ENCODE measurements at regions not wholly inside any gene's neighbourhood (a gene's known extent, or its start where the extent isn't known, plus 50 kb on each side); places are given as distances from the start of the nearest gene placed in this dataset.
"Not testable (repeated sequence)": the region's sequence is repeated elsewhere in the genome, so short reads cannot be mapped to it uniquely, and the experiment has no call there.

DNA sequence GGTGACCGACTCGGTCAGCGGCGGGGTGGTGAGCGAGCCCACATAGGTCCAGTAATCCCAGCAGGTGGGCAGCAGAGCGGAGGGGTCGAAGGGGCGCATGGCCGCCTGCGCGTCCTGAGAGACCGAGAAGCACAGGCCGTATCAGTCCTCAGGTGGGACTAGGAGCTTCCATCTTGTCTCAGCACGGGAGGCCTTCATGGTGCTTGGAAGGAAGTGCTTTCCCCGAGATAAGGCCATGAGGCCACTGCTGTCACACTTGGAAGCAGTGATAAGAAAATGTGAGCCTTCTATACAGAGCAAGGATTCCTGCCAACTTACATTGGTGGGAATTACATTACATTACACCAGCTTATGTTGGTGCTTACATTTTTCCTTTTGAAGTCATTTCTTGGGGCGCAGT, 62.6 kb upstream of the METTL9 start:
- H3K9me3 ChIP-seq (ENCODE audit: control insufficient read depth in 2 of 2, low read length in 2 of 2); H3K36me3 ChIP-seq (ENCODE audit: control insufficient read depth in 2 of 2, insufficient read depth in 2 of 2, low read length in 2 of 2); H3K27me3 ChIP-seq (ENCODE audit: control insufficient read depth in 2 of 2, insufficient read depth in 2 of 2, low read length in 2 of 2); H3K9ac ChIP-seq (ENCODE audit: low read depth in 1 of 2, low read length in 2 of 2); H3K4me1 ChIP-seq (ENCODE audit: control insufficient read depth in 2 of 2, insufficient read depth in 2 of 2, low read length in 2 of 2); H3K4me3 ChIP-seq (ENCODE audit: low read length in 2 of 2); H3K27ac ChIP-seq (ENCODE audit: low read depth in 2 of 2, low read length in 2 of 2): not testable (repeated sequence)

GRCh38 chr16:21537598-21537997, 61.8 kb upstream of the METTL9 start:
- H3K27ac ChIP-seq (ENCODE audit: low read depth in 2 of 2, low read length in 2 of 2); H3K9ac ChIP-seq (ENCODE audit: low read depth in 1 of 2, low read length in 2 of 2); H3K4me3 ChIP-seq (ENCODE audit: low read length in 2 of 2); H3K27me3 ChIP-seq (ENCODE audit: control insufficient read depth in 2 of 2, insufficient read depth in 2 of 2, low read length in 2 of 2); H3K9me3 ChIP-seq (ENCODE audit: control insufficient read depth in 2 of 2, low read length in 2 of 2); H3K4me1 ChIP-seq (ENCODE audit: control insufficient read depth in 2 of 2, insufficient read depth in 2 of 2, low read length in 2 of 2); H3K36me3 ChIP-seq (ENCODE audit: control insufficient read depth in 2 of 2, insufficient read depth in 2 of 2, low read length in 2 of 2): not testable (repeated sequence)

GRCh38 chr16:21539107-21539618, 60.2 kb upstream of the METTL9 start:
- not testable (repeated sequence) for H3K4me3 ChIP-seq (ENCODE audit: low read length in 2 of 2); H3K9ac ChIP-seq (ENCODE audit: low read depth in 1 of 2, low read length in 2 of 2); H3K36me3 ChIP-seq (ENCODE audit: control insufficient read depth in 2 of 2, insufficient read depth in 2 of 2, low read length in 2 of 2); H3K27ac ChIP-seq (ENCODE audit: low read depth in 2 of 2, low read length in 2 of 2); H3K27me3 ChIP-seq (ENCODE audit: control insufficient read depth in 2 of 2, insufficient read depth in 2 of 2, low read length in 2 of 2); H3K4me1 ChIP-seq (ENCODE audit: control insufficient read depth in 2 of 2, insufficient read depth in 2 of 2, low read length in 2 of 2); H3K9me3 ChIP-seq (ENCODE audit: control insufficient read depth in 2 of 2, low read length in 2 of 2)

GRCh38 chr16:21540770-21541433, 58.5 kb upstream of the METTL9 start:
- H3K4me3 ChIP-seq (ENCODE audit: low read length in 2 of 2): peak overlapping the region in 1 of 2 donors; percentile 41
- not testable (repeated sequence) for H3K9ac ChIP-seq (ENCODE audit: low read depth in 1 of 2, low read length in 2 of 2); H3K9me3 ChIP-seq (ENCODE audit: control insufficient read depth in 2 of 2, low read length in 2 of 2); H3K4me1 ChIP-seq (ENCODE audit: control insufficient read depth in 2 of 2, insufficient read depth in 2 of 2, low read length in 2 of 2); H3K27me3 ChIP-seq (ENCODE audit: control insufficient read depth in 2 of 2, insufficient read depth in 2 of 2, low read length in 2 of 2); H3K36me3 ChIP-seq (ENCODE audit: control insufficient read depth in 2 of 2, insufficient read depth in 2 of 2, low read length in 2 of 2)
- H3K27ac ChIP-seq (ENCODE audit: low read depth in 2 of 2, low read length in 2 of 2): peak overlapping the region in 1 of 2 donors; percentile 43

DNA sequence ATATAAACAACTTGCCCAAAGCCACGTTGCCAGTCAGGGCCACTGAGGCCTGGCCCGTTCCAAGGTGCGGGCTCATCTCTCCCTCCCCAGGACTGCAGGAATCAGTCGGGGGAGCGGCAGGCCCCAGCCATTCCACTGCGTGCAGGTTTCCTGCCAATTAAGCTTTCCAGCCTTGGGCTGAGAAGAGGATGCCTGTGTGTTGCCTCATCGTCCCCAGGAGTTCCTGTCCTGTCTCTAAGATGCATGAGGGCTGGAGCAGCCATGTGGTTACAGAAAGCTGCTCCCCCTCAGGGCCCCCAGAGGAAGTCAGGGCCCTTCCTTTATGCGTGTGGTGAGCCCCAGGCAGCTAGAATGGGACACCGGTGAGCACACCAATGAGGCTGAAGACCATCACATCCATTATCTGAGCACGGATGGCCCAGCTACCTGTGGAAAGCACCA, 57.7 kb upstream of the METTL9 start:
- H3K4me1 ChIP-seq (ENCODE audit: control insufficient read depth in 2 of 2, insufficient read depth in 2 of 2, low read length in 2 of 2); H3K9ac ChIP-seq (ENCODE audit: low read depth in 1 of 2, low read length in 2 of 2); H3K36me3 ChIP-seq (ENCODE audit: control insufficient read depth in 2 of 2, insufficient read depth in 2 of 2, low read length in 2 of 2); H3K9me3 ChIP-seq (ENCODE audit: control insufficient read depth in 2 of 2, low read length in 2 of 2); H3K27me3 ChIP-seq (ENCODE audit: control insufficient read depth in 2 of 2, insufficient read depth in 2 of 2, low read length in 2 of 2); H3K27ac ChIP-seq (ENCODE audit: low read depth in 2 of 2, low read length in 2 of 2); H3K4me3 ChIP-seq (ENCODE audit: low read length in 2 of 2): not testable (repeated sequence)

DNA sequence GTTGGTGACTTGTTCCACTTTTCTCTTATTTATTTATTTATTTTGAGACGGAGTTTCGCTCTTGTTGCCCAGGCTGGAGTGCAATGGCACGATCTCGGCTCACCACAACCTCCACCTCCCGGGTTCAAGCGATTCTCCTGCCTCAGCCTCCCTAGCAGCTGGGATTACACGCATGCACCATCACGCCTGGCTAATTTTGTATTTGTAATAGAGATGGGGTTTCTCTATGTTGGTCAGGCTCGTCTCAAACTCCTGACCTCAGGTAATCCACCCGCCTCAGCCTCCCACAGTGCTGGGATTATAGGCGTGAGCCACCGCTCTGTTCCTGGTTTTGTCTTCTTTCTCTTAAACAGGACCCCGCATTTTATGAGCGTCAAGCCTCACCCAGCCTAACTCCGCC, 57.3 kb upstream of the METTL9 start:
- not testable (repeated sequence) for H3K4me3 ChIP-seq (ENCODE audit: low read length in 2 of 2); H3K36me3 ChIP-seq (ENCODE audit: control insufficient read depth in 2 of 2, insufficient read depth in 2 of 2, low read length in 2 of 2); H3K9me3 ChIP-seq (ENCODE audit: control insufficient read depth in 2 of 2, low read length in 2 of 2); H3K4me1 ChIP-seq (ENCODE audit: control insufficient read depth in 2 of 2, insufficient read depth in 2 of 2, low read length in 2 of 2); H3K27ac ChIP-seq (ENCODE audit: low read depth in 2 of 2, low read length in 2 of 2); H3K27me3 ChIP-seq (ENCODE audit: control insufficient read depth in 2 of 2, insufficient read depth in 2 of 2, low read length in 2 of 2); H3K9ac ChIP-seq (ENCODE audit: low read depth in 1 of 2, low read length in 2 of 2)

DNA sequence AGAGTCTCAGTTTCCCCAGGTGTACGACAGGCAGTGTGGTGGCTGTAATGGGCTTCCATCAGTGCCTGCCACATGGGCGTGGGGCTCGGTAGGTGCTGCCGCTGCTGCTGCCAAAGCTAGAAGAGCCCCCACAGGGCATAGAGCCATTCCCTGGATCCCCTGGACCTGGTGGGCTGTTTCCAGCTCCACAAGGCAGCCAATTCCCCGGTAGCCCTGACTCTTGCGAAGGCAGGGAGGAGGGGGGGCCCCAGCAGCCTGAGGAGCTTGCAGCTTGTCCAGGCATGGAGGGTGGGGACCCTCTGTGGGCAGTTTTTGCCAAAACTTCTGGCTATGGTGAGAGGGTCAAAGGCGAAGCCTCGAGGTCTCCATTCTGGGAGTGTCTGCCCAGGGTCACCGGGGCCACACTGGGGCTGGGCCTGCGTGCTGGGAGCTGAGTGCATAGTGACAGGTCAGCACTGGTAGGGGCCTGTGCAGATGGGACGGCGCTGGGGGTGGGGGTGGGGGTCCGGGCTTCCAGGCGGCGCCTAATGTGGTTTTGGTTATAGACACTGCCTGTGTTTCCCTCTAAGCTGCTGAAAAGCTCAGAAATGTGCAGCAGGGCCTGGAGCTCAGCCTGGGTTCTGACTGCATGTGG, 56.8 kb upstream of the METTL9 start:
- not testable (repeated sequence) for H3K4me3 ChIP-seq (ENCODE audit: low read length in 2 of 2); H3K27me3 ChIP-seq (ENCODE audit: control insufficient read depth in 2 of 2, insufficient read depth in 2 of 2, low read length in 2 of 2); H3K9ac ChIP-seq (ENCODE audit: low read depth in 1 of 2, low read length in 2 of 2); H3K36me3 ChIP-seq (ENCODE audit: control insufficient read depth in 2 of 2, insufficient read depth in 2 of 2, low read length in 2 of 2); H3K9me3 ChIP-seq (ENCODE audit: control insufficient read depth in 2 of 2, low read length in 2 of 2); H3K4me1 ChIP-seq (ENCODE audit: control insufficient read depth in 2 of 2, insufficient read depth in 2 of 2, low read length in 2 of 2); H3K27ac ChIP-seq (ENCODE audit: low read depth in 2 of 2, low read length in 2 of 2)

- not testable (repeated sequence) for H3K9me3 ChIP-seq (ENCODE audit: control insufficient read depth in 2 of 2, low read length in 2 of 2); H3K4me1 ChIP-seq (ENCODE audit: control insufficient read depth in 2 of 2, insufficient read depth in 2 of 2, low read length in 2 of 2); H3K27ac ChIP-seq (ENCODE audit: low read depth in 2 of 2, low read length in 2 of 2); H3K4me3 ChIP-seq (ENCODE audit: low read length in 2 of 2); H3K27me3 ChIP-seq (ENCODE audit: control insufficient read depth in 2 of 2, insufficient read depth in 2 of 2, low read length in 2 of 2); H3K9ac ChIP-seq (ENCODE audit: low read depth in 1 of 2, low read length in 2 of 2); H3K36me3 ChIP-seq (ENCODE audit: control insufficient read depth in 2 of 2, insufficient read depth in 2 of 2, low read length in 2 of 2)
Observed at GRCh38 chr16:21543151-21543836, 56.1 kb upstream of the METTL9 start.

DNA sequence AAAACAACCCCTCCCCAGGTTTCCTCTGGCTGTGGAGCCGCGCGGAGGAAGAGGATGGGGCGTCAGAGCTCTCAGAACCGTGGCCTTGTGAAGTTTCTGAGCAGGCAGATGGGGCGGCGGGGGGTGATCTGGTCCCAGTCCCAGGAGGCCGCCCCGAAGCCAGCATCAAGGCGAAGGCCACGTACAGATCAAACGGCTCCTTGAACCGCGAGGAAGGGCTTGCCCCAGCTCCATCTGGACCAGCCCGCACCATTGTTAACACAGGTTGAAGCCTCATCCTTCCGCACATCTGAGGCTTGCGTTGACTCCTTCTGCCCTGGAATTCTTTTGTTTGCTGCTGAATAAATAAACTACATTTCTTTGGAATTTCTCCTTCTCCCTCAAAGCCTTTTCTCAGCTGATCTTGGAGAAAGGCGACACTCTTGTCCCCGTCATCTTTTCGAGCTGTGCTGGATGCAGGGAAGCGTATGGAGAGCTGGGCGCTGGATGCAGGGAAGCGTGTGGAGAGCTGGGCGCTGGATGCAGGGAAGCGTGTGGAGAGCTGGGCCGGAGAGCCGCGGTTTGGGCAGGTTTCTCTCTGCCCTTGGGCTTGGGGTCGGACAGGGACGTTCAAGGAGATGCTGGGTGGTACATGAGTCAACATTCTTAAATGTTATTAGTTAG, 53.6 kb upstream of the METTL9 start:
- not testable (repeated sequence) for H3K4me3 ChIP-seq (ENCODE audit: low read length in 2 of 2); H3K9me3 ChIP-seq (ENCODE audit: control insufficient read depth in 2 of 2, low read length in 2 of 2); H3K36me3 ChIP-seq (ENCODE audit: control insufficient read depth in 2 of 2, insufficient read depth in 2 of 2, low read length in 2 of 2); H3K9ac ChIP-seq (ENCODE audit: low read depth in 1 of 2, low read length in 2 of 2); H3K27ac ChIP-seq (ENCODE audit: low read depth in 2 of 2, low read length in 2 of 2); H3K27me3 ChIP-seq (ENCODE audit: control insufficient read depth in 2 of 2, insufficient read depth in 2 of 2, low read length in 2 of 2); H3K4me1 ChIP-seq (ENCODE audit: control insufficient read depth in 2 of 2, insufficient read depth in 2 of 2, low read length in 2 of 2)

DNA sequence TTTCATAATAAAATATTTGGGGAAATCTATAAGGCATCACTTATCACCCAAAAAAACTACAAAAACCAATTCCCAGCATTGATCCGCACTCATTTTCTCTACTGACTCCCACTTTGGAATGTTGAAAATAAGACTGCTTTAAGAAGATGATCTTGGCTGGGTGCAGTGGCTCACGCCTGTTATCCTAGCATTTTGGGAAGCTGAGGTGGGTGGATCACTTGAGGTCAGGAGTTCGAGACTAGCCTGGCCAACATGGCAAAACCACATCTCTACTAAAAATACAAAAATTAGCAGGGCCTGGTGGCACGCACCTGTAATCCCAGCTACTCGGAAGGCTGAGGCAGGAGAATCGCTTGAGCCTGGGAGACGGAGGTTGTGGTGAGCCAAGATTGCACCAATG, 50.0 kb upstream of the METTL9 start:
- not testable (repeated sequence) for H3K4me1 ChIP-seq (ENCODE audit: control insufficient read depth in 2 of 2, insufficient read depth in 2 of 2, low read length in 2 of 2); H3K27me3 ChIP-seq (ENCODE audit: control insufficient read depth in 2 of 2, insufficient read depth in 2 of 2, low read length in 2 of 2); H3K9ac ChIP-seq (ENCODE audit: low read depth in 1 of 2, low read length in 2 of 2); H3K4me3 ChIP-seq (ENCODE audit: low read length in 2 of 2); H3K36me3 ChIP-seq (ENCODE audit: control insufficient read depth in 2 of 2, insufficient read depth in 2 of 2, low read length in 2 of 2); H3K27ac ChIP-seq (ENCODE audit: low read depth in 2 of 2, low read length in 2 of 2); H3K9me3 ChIP-seq (ENCODE audit: control insufficient read depth in 2 of 2, low read length in 2 of 2)

Data from mucosa of rectum (tissue), 2 donors.